KMS-11 (cell line): ENCODE measurements at regions not wholly inside any gene's neighbourhood (a gene's known extent, or its start where the extent isn't known, plus 50 kb on each side); places are given as distances from the start of the nearest gene placed in this dataset.

Experiments
- H2AFZ ChIP-seq: fragments of 200-600 bp; sonication (generic); 2 replicates; pipeline ENCODE4 v1.6.1; 2016; ENCODE audit warnings: antibody characterized with exemption, mixed run types, low read depth
- H3K27ac ChIP-seq: fragments of 200-600 bp; sonication (generic); 2 replicates; pipeline ENCODE4 v1.6.1; 2016; ENCODE audit warnings: mild to moderate bottlenecking, mixed run types
- H3K27me3 ChIP-seq: fragments of 200-600 bp; sonication (generic); 2 replicates; pipeline ENCODE4 v1.6.1; 2017; ENCODE audit warnings: mild to moderate bottlenecking, low read depth, mixed run types, moderate library complexity; ENCODE audit not compliant: insufficient read depth
- H3K36me3 ChIP-seq: fragments of 200-600 bp; sonication (generic); 2 replicates; pipeline ENCODE4 v1.6.1; 2017; ENCODE audit warnings: mild to moderate bottlenecking, mixed run types; ENCODE audit not compliant: insufficient read depth
- H3K4me1 ChIP-seq: fragments of 200-600 bp; sonication (generic); 2 replicates; pipeline ENCODE4 v1.6.1; 2016; ENCODE audit warnings: mild to moderate bottlenecking, low read depth, mixed run types; ENCODE audit not compliant: poor library complexity, severe bottlenecking
- H3K4me2 ChIP-seq: fragments of 200-600 bp; sonication (generic); 2 replicates; pipeline ENCODE4 v1.7.0; 2016; ENCODE audit warnings: mild to moderate bottlenecking, mixed run types
- H3K4me3 ChIP-seq: fragments of 200-600 bp; sonication (generic); IDR thresholded peaks from 2 replicates; pipeline ENCODE4 v1.6.1; 2017; ENCODE audit warnings: low read depth, low read length, mixed read lengths; ENCODE audit not compliant: insufficient read depth
- H3K79me2 ChIP-seq: fragments of 200-600 bp; sonication (generic); 2 replicates; pipeline ENCODE4 v1.6.1; 2016; ENCODE audit warnings: low read depth, mixed run types; ENCODE audit not compliant: insufficient read depth
- H3K9ac ChIP-seq: fragments of 200-600 bp; sonication (generic); 2 replicates; pipeline ENCODE4 v1.6.1; 2016; ENCODE audit warnings: mild to moderate bottlenecking, mixed run types
- H4K20me1 ChIP-seq: fragments of 200-600 bp; sonication (generic); 2 replicates; pipeline ENCODE4 v1.6.1; 2016; ENCODE audit warnings: mild to moderate bottlenecking, mixed run types; ENCODE audit not compliant: insufficient read depth
- TF ChIP-seq, protein P1 (sequence below): fragments of 200-600 bp; sonication (generic); conservative IDR thresholded peaks from 2 replicates; pipeline ENCODE4 v1.6.1; 2017; ENCODE audit warnings: low read depth, mild to moderate bottlenecking, antibody characterized with exemption, low read length, moderate library complexity, mixed read lengths

DNA sequence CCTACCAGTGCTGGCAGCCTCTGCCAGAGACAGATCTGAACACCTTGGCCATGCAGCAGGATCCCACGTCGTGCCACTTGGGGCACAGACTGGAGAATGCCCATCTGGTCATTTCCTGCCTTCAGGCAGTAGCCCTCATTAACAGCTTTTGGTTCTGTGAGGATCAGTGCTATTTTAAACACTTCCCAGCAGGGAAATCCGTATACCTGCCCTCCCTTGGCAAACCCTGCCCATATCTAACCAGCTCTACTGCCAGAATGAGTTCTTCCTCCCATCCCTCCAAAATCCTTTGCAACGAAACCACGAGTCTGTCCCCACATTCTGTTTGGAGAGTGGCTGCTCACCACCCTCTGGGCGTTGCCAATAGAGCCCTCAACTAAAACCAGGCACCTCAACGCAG is 245.7 kb downstream of the ENGASE start:
- Histone ChIP-seq H3K4me3 (no peak overlapping the region), H3K9ac (no peak overlapping the region), H3K27ac (no peak overlapping the region), H4K20me1 (no peaks in the 10 kb centered on the region), H3K36me3 (no peaks in the 10 kb centered on the region), H3K27me3 (peaks cover 85% of the 10 kb centered on the region), H3K4me1 (no peaks in the 10 kb centered on the region), H3K79me2 (no peaks in the 10 kb centered on the region), H2AFZ (no peak overlapping the region), H3K4me2 (no peak overlapping the region)
- TF ChIP-seq, protein P1, sequence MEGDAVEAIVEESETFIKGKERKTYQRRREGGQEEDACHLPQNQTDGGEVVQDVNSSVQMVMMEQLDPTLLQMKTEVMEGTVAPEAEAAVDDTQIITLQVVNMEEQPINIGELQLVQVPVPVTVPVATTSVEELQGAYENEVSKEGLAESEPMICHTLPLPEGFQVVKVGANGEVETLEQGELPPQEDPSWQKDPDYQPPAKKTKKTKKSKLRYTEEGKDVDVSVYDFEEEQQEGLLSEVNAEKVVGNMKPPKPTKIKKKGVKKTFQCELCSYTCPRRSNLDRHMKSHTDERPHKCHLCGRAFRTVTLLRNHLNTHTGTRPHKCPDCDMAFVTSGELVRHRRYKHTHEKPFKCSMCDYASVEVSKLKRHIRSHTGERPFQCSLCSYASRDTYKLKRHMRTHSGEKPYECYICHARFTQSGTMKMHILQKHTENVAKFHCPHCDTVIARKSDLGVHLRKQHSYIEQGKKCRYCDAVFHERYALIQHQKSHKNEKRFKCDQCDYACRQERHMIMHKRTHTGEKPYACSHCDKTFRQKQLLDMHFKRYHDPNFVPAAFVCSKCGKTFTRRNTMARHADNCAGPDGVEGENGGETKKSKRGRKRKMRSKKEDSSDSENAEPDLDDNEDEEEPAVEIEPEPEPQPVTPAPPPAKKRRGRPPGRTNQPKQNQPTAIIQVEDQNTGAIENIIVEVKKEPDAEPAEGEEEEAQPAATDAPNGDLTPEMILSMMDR, result no peak

DNA sequence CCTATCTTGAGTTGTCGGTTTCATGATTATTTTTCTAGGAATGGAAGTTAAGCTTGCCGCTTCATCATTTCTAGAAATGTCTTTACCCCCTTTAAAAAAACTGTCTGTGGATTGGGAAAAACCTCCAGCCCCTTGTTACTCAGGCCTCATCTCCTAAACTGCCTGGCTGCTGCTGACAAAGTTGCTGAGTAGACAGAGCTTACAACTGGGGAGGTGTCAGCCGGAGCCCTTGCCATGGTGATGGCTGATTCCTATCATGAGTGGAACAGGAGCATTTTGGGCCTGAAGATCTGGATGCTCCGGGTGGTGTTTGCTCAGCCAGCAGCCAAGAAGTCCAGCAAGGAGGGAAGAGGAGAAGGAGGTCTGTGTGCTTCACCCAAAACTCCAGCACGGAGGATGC is 243.3 kb downstream of the ENGASE start:
- no peaks in the 10 kb centered on the region for H3K79me2 ChIP-seq
- no peaks in the 10 kb centered on the region for H4K20me1 ChIP-seq
- H3K27me3 ChIP-seq, result peaks cover 97% of the 10 kb centered on the region
- H3K4me2 ChIP-seq, result no peak overlapping the region
- no peak overlapping the region for H3K9ac ChIP-seq
- TF ChIP-seq, protein P1, result no peak
- H2AFZ ChIP-seq, result no peak overlapping the region
- no peak overlapping the region for H3K27ac ChIP-seq
- no peaks in the 10 kb centered on the region for H3K36me3 ChIP-seq
- no peaks in the 10 kb centered on the region for H3K4me1 ChIP-seq
- H3K4me3 ChIP-seq, result no peak overlapping the region

DNA sequence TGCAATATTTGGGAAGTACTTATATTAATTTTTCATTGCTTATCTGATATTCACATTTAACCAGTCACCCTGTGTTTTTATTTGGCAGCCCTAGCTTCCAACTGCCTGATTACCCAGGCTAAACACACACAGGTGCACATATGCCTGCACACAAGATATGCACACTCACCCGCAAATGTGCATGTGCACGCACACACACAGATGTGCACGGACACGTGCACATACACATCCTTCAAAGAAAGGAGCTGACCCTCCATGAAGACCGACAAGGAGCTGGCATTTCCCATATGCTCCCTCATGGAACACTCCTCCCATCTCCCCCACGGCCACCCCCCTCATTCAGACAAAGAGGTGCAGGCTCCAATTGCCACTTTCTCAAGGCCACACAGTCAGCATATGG is 242.2 kb downstream of the ENGASE start:
- H3K27me3 ChIP-seq, result peaks cover 97% of the 10 kb centered on the region

DNA sequence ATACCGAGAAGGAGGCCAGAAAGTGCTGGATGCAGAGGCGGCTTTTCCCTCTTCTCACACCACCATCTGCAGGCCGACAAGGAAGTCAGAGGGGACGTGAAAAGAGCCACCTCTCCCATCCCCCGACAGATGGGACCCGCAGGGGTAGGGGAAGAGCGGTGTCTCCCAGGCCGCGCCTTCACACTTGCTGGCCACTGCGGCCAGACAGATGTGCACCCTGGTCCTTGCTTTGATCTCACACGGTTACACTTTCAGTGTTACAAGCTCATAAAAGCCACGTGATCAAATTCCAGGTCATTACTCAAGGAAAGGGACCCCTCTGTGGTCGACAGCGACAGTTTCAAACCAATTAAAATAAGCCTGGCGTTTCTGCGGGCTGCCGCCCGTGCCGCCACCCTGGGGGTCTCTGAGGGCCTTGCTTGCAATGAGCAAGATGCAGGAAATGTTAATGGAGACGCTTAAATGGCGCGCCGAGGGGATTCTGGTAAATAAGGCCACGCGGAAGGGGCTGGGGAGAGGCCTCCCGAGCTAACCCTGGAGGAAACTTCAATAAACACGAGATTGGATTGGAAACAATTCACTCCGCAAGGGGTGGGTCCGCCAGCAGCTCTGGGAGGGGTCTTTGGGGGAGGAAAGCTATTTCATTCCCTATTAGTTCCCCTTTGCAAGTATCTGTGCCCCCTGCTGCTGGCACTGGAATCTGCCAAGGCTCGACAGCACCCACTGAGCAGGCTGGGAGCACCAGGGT is 240.9 kb downstream of the ENGASE start:
- no peaks in the 10 kb centered on the region for H3K4me1 ChIP-seq
- peaks cover 97% of the 10 kb centered on the region for H3K27me3 ChIP-seq
- TF ChIP-seq, protein P1, result no peak
- no peak overlapping the region for H3K4me2 ChIP-seq
- H3K9ac ChIP-seq, result no peak overlapping the region
- no peak overlapping the region for H3K4me3 ChIP-seq
- no peaks in the 10 kb centered on the region for H3K36me3 ChIP-seq
- H4K20me1 ChIP-seq, result no peaks in the 10 kb centered on the region
- H3K27ac ChIP-seq, result no peak overlapping the region
- H3K79me2 ChIP-seq, result no peaks in the 10 kb centered on the region
- no peak overlapping the region for H2AFZ ChIP-seq

More for the DNA sequence above, 242.2 kb downstream of the ENGASE start:
- Histone ChIP-seq H3K4me3 (no peak overlapping the region), H3K4me1 (no peaks in the 10 kb centered on the region), H3K9ac (no peak overlapping the region), H2AFZ (no peak overlapping the region), H3K36me3 (no peaks in the 10 kb centered on the region), H3K27ac (no peak overlapping the region), H3K79me2 (no peaks in the 10 kb centered on the region), H4K20me1 (no peaks in the 10 kb centered on the region), H3K4me2 (no peak overlapping the region)
- TF ChIP-seq, protein P1, result no peak
